HFFc6 (cell line): ENCODE measurements at regions not wholly inside any gene's neighbourhood (a gene's known extent, or its start where the extent isn't known, plus 50 kb on each side); places are given as distances from the start of the nearest gene placed in this dataset.

ENCODE experiments used
- DNase-seq: peaks from one replicate; pipeline ENCODE4 v3.0.0-alpha.2; 2018
- H3K27ac Mint-ChIP-seq: 2 replicates; pipeline ENCODE4 v1.8.0; 2020; ENCODE audit warnings: mild to moderate bottlenecking, mixed read lengths
- H3K27me3 Mint-ChIP-seq: 2 replicates; pipeline ENCODE4 v1.8.0; 2021; ENCODE audit warnings: mild to moderate bottlenecking, moderate library complexity, mixed read lengths; ENCODE audit not compliant: insufficient read depth
- H3K36me3 Mint-ChIP-seq: 2 replicates; pipeline ENCODE4 v1.8.0; 2021; ENCODE audit warnings: low read depth, mixed read lengths
- H3K4me1 Mint-ChIP-seq: 2 replicates; pipeline ENCODE4 v1.8.0; 2020; ENCODE audit warnings: low read depth, mixed read lengths
- H3K4me3 Mint-ChIP-seq: 2 replicates; pipeline ENCODE4 v1.8.0; 2020; ENCODE audit warnings: mild to moderate bottlenecking, moderate library complexity, mixed read lengths
- H3K9me3 Mint-ChIP-seq: 2 replicates; pipeline ENCODE4 v1.8.0; 2020; ENCODE audit warnings: mild to moderate bottlenecking, mixed read lengths
- CTCF ChIP-seq: fragments of 200-600 bp; sonication (generic); IDR thresholded peaks from 2 replicates; pipeline ENCODE4 v1.5.0; 2021; ENCODE audit warnings: antibody characterized with exemption, mild to moderate bottlenecking

- H3K4me1 Mint-ChIP-seq, result no peaks in the 10 kb centered on the region
- H3K27me3 Mint-ChIP-seq, result peaks cover 1% of the 10 kb centered on the region; the same call in 1 of the 2 replicates
- H3K9me3 Mint-ChIP-seq, result peaks cover 8% of the 10 kb centered on the region; the same call in 1 of the 2 replicates
- TF ChIP-seq CTCF, result no peak
- no peaks in the 10 kb centered on the region for H3K36me3 Mint-ChIP-seq
- H3K4me3 Mint-ChIP-seq, result no peak overlapping the region
- no peak overlapping the region for H3K27ac Mint-ChIP-seq
- DNase-seq, result no peak
Observed at GRCh38 chr18:44507729-44508325, 172.9 kb upstream of the SETBP1 start.

- peaks cover 1% of the 10 kb centered on the region for H3K27me3 Mint-ChIP-seq
Observed at GRCh38 chr18:44508474-44508873, 172.2 kb upstream of the SETBP1 start.

GRCh38 chr18:44509048-44509447 lies 171.6 kb upstream of the SETBP1 start:
- no peak for DNase-seq
- Mint-ChIP-seq H3K4me3 (no peak overlapping the region), H3K36me3 (no peaks in the 10 kb centered on the region), H3K4me1 (no peaks in the 10 kb centered on the region; the same call in 1 of the 2 replicates), H3K9me3 (peaks cover 8% of the 10 kb centered on the region; the same call in 1 of the 2 replicates), H3K27me3 (peaks cover 1% of the 10 kb centered on the region), H3K27ac (no peak overlapping the region)
- no peak for TF ChIP-seq CTCF

More at GRCh38 chr18:44508474-44508873, 172.2 kb upstream of the SETBP1 start:
- H3K4me1 Mint-ChIP-seq, result no peaks in the 10 kb centered on the region
- H3K4me3 Mint-ChIP-seq, result no peak overlapping the region
- no peak for TF ChIP-seq CTCF
- H3K9me3 Mint-ChIP-seq, result peaks cover 8% of the 10 kb centered on the region; the same call in 1 of the 2 replicates
- H3K36me3 Mint-ChIP-seq, result no peaks in the 10 kb centered on the region
- DNase-seq, result no peak
- no peak overlapping the region for H3K27ac Mint-ChIP-seq

- no peak overlapping the region for H3K4me3 Mint-ChIP-seq
- peaks cover 1% of the 10 kb centered on the region for H3K27me3 Mint-ChIP-seq
- H3K9me3 Mint-ChIP-seq, result peaks cover 8% of the 10 kb centered on the region; the same call in 1 of the 2 replicates
- TF ChIP-seq CTCF, result no peak
- DNase-seq, result no peak
- H3K27ac Mint-ChIP-seq, result no peak overlapping the region
- no peaks in the 10 kb centered on the region for H3K36me3 Mint-ChIP-seq
- H3K4me1 Mint-ChIP-seq, result no peaks in the 10 kb centered on the region; the same call in 1 of the 2 replicates
Observed at GRCh38 chr18:44510390-44510789, 170.3 kb upstream of the SETBP1 start.

GRCh38 chr18:44513233-44513632 lies 167.5 kb upstream of the SETBP1 start:
- DNase-seq, result no peak
- H3K36me3 Mint-ChIP-seq, result no peaks in the 10 kb centered on the region
- H3K27me3 Mint-ChIP-seq, result peaks cover 1% of the 10 kb centered on the region
- no peak overlapping the region for H3K27ac Mint-ChIP-seq
- TF ChIP-seq CTCF, result no peak
- H3K9me3 Mint-ChIP-seq, result no peaks in the 10 kb centered on the region; the same call in 1 of the 2 replicates
- no peaks in the 10 kb centered on the region; the same call in 1 of the 2 replicates for H3K4me1 Mint-ChIP-seq
- no peak overlapping the region for H3K4me3 Mint-ChIP-seq
